PFSK-1 (cell line): ENCODE measurements at regions not wholly inside any gene's neighbourhood (a gene's known extent, or its start where the extent isn't known, plus 50 kb on each side); places are given as distances from the start of the nearest gene placed in this dataset.

Experiments
- FOXP2 ChIP-seq: optimal IDR thresholded peaks from 2 replicates; pipeline ENCODE3; 2011; ENCODE audit warnings: borderline replicate concordance, control low read depth, inconsistent platforms; ENCODE audit not compliant: insufficient read depth; ENCODE audit errors: extremely low read length, extremely low read depth
- POLR2AphosphoS5 ChIP-seq: IDR thresholded peaks from 2 replicates; pipeline ENCODE4 v1.6.1; 2012; ENCODE audit warnings: low read depth, mild to moderate bottlenecking, control low read depth, low read length, moderate library complexity
- REST ChIP-seq, 2 experiments: IDR thresholded peaks; 2 replicates each; pipeline versions ENCODE4 v1.6.1 to v1.8.0; 2011 to 2012; ENCODE audit warnings: low read depth in 2 of 2, low read length in 2 of 2, control low read depth in 1 of 2, inconsistent platforms in 1 of 2, mild to moderate bottlenecking in 1 of 2, moderate library complexity in 1 of 2; ENCODE audit not compliant: insufficient read depth in 1 of 2
- SIN3A ChIP-seq: IDR thresholded peaks from 2 replicates; pipeline ENCODE4 v1.6.1; 2012; ENCODE audit warnings: mild to moderate bottlenecking, low read length, moderate library complexity, borderline replicate concordance; ENCODE audit not compliant: insufficient read depth
- TAF1 ChIP-seq: IDR thresholded peaks from 2 replicates; pipeline ENCODE4 v1.6.1; 2012; ENCODE audit warnings: low read length, control low read depth, borderline replicate concordance; ENCODE audit not compliant: insufficient read depth

DNA sequence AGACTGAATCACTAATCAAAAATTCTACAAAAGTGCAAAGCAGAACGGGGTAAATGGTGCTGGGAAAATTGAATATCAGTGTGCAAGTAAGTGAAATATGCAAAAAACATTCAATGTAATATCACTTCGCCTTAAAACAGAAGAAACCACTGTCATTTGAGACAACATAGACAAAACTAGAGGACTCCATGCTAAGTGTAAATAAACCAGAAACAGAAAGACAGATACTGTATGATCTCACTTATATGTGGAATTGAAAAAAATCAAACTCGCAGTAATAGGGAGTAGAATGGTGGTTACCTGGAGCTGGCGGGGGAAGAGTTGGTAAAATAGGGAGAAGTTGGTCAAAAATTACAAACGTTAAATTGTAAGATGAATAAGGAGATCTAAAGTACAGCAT, 1420.0 kb upstream of the CDH2 start:
- TF ChIP-seq POLR2AphosphoS5 (no peak), REST (IDR thresholded peaks at IDR 0.05; ENCODE audit: insufficient read depth in 1 of 2, low read depth in 2 of 2, low read length in 2 of 2) (no peak), TAF1 (no peak), FOXP2 (no peak), SIN3A (no peak)

GRCh38 chr18:29594493-29594892, 1417.6 kb upstream of the CDH2 start:
- no peak for TF ChIP-seq REST (IDR thresholded peaks at IDR 0.05; ENCODE audit: insufficient read depth in 1 of 2, low read depth in 2 of 2, low read length in 2 of 2)

- TF ChIP-seq SIN3A = no peak
- no peak for TF ChIP-seq REST (IDR thresholded peaks at IDR 0.05; ENCODE audit: insufficient read depth in 1 of 2, low read depth in 2 of 2, low read length in 2 of 2)
- no peak for TF ChIP-seq FOXP2
- no peak for TF ChIP-seq POLR2AphosphoS5
- no peak for TF ChIP-seq TAF1
Observed at GRCh38 chr18:29588446-29589100, 1411.6 kb upstream of the CDH2 start.

- TF ChIP-seq POLR2AphosphoS5 (no peak), FOXP2 (no peak), REST (IDR thresholded peaks at IDR 0.05; ENCODE audit: insufficient read depth in 1 of 2, low read depth in 2 of 2, low read length in 2 of 2) (no peak), SIN3A (no peak), TAF1 (no peak)
Observed at GRCh38 chr18:29586210-29586609, 1409.3 kb upstream of the CDH2 start.

DNA sequence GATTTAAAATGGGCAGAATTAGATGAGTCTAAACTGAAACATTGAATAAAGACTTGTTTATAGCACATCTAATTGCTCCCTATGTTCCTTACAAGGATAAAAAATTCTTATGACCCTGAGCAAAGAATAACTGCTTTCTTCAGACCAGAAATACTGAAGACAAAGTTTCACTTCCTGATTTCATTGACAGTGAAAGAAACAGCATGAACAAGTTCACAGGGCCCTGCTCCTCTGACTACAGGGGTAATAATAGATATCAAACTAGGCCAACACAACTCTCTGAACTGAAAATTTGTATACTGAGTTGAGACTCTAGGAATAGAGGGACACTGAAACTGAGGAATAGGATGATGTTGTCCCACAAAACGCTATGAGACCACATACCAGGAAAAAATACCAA, 1383.3 kb upstream of the CDH2 start:
- TF ChIP-seq SIN3A = no peak
- TF ChIP-seq REST (IDR thresholded peaks at IDR 0.05; ENCODE audit: insufficient read depth in 1 of 2, low read depth in 2 of 2, low read length in 2 of 2) = no peak
- TF ChIP-seq TAF1 = no peak
- no peak for TF ChIP-seq FOXP2
- TF ChIP-seq POLR2AphosphoS5 = no peak
